GM19324 (cell line): ENCODE measurements at regions not wholly inside any gene's neighbourhood (a gene's known extent, or its start where the extent isn't known, plus 50 kb on each side); places are given as distances from the start of the nearest gene placed in this dataset.

Experiments
- ATAC-seq: cut with Tn5 transposase; IDR thresholded peaks from one replicate; pipeline ENCODE4 v1.9.1; 2021; ENCODE audit warnings: mild to moderate bottlenecking, moderate library complexity; ENCODE audit not compliant: unreplicated experiment, low FRiP score

DNA sequence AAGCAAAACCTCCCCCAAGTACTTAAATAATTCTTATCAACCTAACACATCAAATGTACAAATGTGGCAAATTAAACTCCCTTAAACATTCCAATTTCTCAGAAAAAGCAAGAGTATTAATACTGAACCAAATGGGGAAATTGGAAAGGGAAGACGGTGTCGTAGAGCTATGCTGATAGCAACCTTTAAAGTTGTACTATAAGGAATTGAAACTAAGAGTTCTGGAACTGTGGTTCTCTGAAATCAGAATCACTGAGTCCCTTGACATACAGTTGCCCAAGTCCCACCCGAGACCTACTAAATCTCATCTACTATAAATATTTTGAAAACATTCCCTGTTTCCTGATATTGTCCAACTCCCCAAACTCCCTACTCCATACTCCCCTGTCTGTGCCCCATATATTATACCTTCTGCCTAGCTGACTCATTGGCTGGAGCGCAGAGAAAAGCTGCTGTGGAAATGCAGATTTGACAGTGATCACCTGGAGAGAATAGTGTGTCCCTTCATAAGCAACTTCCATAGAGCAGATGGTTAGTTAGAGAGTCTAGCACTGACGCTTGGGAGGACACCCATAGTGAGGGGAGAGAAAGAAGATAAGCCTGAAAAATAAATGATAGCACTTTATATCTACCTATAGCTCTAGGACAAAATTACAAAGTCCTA is 51.4 kb upstream of the ITM2B start:
- no peak for ATAC-seq

DNA sequence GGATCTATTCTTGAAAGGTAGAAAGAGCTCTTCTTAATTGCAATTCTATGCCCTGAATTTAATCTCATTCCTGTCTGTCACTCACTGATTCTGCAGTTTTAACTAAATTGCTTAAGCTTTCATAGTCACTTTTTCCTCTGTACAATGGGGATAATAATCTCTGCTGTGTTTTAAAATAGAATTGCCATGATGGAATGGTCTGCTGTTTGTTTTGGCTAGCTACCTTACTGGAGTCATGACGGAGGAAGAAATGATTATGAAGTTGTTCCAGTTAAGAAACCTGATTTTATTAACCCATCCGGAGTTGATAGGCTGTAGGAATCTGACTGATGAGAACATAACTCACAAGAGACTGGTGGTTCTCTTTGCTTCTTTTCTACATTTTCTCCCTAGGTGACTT is 54.9 kb upstream of the ITM2B start:
- no peak for ATAC-seq

- ATAC-seq: no peak
Observed at GRCh38 chr13:48176781-48177180, 56.2 kb upstream of the ITM2B start.

DNA sequence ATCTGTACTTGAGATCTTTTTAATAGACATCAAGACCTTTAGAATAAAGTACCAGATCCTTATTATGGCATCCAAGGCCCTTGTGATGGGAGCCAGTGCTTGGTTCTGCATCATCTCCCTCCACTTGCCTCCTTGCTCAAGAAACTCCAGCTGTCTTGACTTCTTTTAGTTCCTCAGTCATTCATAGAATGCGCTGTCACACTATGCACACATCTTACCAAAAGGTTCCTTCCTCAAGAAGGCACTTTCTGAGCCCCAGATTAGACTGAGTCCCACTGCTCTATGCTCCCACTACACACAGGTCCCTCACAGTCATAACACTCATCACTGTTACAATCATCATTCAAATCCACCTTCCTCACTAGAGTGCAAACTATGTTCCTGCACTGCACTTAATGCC is 57.8 kb upstream of the ITM2B start:
- ATAC-seq: no peak

- no peak for ATAC-seq
Observed at GRCh38 chr13:48167866-48168265, 65.1 kb upstream of the ITM2B start.

DNA sequence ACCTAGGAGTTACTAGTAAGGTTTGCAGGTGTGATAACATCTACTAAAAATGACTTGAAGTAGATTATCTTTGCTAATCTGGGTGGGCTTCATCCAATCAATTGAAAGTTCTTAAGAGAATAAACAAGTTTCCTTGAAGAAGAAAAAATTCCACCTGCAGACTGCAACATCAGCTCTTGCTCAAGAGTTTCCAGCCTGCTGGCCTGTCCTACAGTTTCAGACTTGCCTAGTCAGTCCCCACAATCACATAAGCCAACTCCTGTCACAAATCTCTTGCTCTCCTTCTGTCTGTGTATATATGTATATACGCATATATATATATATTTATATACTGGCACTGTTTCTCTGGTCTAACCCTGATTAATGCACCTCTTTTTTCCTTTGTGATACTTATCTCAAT is 67.3 kb upstream of the ITM2B start:
- ATAC-seq: no peak

DNA sequence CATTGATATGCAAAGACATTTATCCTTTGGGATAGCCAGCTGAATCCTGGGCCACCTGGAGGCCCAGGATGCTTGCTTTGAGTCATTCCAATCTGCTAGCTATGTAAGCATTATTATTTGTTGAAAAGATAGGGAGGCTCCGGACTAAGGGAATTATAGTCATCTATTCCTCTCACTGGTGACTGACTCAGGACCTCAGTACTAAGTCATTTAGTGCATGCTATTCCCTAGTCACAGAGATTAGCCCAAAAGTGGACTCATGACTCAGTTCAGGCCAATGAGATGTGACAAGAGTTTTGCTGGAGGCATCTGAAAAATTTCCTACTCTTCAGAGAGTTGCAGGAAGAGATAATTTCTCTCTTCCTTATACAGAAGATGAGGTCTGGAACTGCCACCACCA is 67.9 kb upstream of the ITM2B start:
- no peak for ATAC-seq

GRCh38 chr13:48163061-48163460 is 68.2 kb upstream of the MED4 start:
- no peak for ATAC-seq

GRCh38 chr13:48162217-48162616 is 67.3 kb upstream of the MED4 start:
- ATAC-seq: no peak

DNA sequence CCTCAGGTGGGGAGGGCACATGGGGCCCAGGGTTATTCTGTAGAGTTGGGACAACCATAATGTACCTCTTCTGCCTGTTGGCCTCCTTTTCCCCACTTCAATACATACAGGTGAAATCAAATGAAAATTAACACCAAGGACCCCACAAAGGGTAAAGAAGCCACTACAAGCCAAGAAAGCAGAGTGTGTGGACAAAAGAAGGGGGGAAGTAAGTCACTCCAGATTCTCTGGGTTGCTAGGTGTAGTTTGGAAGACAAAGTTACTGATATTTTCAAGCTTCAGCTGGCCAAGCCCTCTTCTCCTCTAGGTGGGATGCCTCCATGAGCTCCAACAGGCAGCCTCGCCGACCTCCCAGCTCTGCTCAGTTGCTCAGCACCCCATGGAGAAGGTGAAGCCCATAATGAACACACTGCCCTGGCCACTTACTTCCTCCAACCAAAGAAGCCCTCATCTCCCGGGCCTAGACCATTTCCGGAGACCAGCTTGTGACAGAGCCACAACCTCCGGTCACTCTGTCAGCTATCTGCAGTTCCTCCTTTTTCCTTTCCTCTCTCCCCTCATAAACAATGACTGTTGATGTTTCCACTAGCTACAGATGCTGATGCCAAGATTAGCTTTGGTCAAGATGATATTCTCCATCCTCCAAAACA is 66.8 kb upstream of the MED4 start:
- no peak for ATAC-seq

DNA sequence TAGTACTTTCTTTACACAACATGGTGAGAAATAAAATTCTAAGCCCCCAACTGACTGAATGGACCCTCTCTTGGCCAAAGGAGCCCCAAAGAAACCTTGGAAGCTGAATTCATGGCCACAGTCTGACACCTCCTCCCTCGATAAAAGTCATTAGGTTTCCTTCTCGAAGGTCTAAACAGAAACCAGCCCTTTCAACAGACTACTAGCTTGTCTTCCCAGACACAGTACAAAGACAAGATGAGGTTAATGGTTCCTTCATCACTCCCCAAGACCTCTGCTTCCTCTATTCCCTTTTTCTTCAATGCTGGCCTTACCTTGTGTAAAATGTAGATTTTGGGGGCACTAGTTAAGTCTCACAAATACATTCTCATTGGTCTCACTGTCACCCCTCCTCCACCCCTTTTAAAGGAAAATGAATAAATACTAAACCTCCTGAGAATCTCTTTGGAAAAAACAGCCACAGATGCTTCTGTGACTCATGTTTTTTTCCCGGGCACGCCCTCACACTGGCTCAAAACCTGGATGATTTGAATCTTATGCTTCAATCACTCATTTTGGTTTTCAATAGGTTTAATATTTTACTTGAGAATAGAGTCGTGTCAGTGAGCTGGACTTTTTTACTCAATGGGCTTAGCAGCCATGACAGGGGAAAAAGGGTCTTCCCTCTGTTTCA is 65.8 kb upstream of the MED4 start:
- ATAC-seq: no peak

- no peak for ATAC-seq
Observed at GRCh38 chr13:48159826-48160225, 64.9 kb upstream of the MED4 start.

DNA sequence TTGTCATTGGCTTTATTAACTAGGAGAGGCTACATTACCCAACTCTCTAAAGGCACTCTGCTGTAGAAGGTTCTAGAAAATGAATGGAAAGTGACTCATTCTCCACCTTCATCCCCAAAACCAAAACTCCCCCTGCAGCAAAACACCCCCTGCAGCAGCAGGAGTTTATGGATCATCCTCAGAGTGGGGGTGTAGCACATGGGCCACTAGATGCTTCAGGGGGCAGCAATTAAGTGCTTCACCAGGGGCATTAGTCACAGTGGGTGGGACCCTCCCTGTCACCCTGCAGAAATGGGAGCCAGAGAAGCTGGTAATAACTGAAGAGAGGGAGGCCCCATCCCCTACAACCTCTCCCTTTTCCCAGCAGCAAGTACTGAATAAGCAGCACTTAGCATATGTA is 64.5 kb upstream of the MED4 start:
- ATAC-seq: no peak

- ATAC-seq: peak; percentile 1
Observed at GRCh38 chr13:48158915-48159314, 64.0 kb upstream of the MED4 start.

DNA sequence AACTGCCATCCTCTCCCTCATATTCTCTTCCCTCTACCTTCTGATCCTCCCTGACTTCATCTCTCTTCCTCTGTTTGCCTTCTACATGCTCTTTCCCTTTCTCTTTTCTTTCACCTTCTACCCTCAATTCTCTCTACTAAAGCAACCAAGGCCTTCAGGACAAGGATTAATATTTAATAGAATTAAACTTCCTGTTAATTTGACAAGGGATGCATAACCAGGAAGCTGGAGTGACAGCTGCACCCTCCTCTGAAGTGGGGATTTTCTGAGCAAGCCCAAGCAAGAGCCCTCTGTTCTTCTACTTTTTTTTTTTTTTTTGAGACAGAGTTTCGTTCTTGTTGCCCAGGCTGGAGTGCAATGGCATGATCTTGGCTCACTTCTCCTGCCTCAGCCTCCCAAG is 63.4 kb upstream of the MED4 start:
- ATAC-seq: peak; percentile 52

- no peak for ATAC-seq
Observed at GRCh38 chr13:48156466-48156865, 61.6 kb upstream of the MED4 start.

DNA sequence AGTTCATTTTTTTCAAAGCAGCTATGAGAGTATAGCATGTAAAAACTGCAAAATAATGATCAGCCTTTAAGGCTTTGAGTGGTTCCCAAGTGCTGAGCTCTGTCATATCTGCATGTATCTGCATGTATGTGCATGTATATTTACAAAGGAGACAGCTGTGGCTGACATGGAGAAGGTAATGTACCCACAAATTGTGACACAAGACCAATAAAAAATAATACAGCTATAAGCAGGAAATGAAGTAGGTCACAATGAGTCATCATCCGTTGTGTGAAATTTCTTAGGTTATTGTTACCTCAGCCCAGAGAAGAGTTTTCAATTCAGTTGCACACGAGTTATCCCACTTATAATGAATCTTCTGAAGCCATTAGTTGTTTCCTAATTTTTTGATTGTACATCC is 60.9 kb upstream of the MED4 start:
- ATAC-seq: no peak

GRCh38 chr13:48154671-48155070 is 59.8 kb upstream of the MED4 start:
- ATAC-seq: no peak

- ATAC-seq: no peak
Observed at GRCh38 chr13:48153186-48153585, 58.3 kb upstream of the MED4 start.

GRCh38 chr13:48151363-48152161 is 56.7 kb upstream of the MED4 start:
- no peak for ATAC-seq

GRCh38 chr13:48148454-48148853 is 53.5 kb upstream of the MED4 start:
- ATAC-seq: no peak
